ENCODE measurements at regions not wholly inside any gene's neighbourhood (a gene's known extent, or its start where the extent isn't known, plus 50 kb on each side); places are given as distances from the start of the nearest gene placed in this dataset.

GRCh38 chr3:165390166-165390565 lies 194.0 kb upstream of the SLITRK3 start:
- Histone ChIP-seq H3K9ac (ENCODE audit: insufficient read depth in 1 of 2, low read depth in 2 of 2, low read length in 2 of 2) (no peak overlapping the region), H3K27ac (ENCODE audit: extremely low read depth, low read depth, low read length) (no peak overlapping the region), H3K9me3 (replicated peaks; ENCODE audit: control insufficient read depth, insufficient read depth, low read depth, low read length) (peaks cover 2% of the 10 kb centered on the region; the same call in 1 of the 2 replicates), H3K4me1 (replicated peaks in 1 of 2; ENCODE audit: control insufficient read depth in 2 of 2, insufficient read depth in 2 of 2, low read length in 2 of 2) (no peaks in the 10 kb centered on the region), H4K20me1 (replicated peaks; ENCODE audit: control insufficient read depth, insufficient read depth, low read length) (no peaks in the 10 kb centered on the region), H3K4me2 (ENCODE audit: insufficient read depth, low read length) (no peak overlapping the region), H2AFZ (ENCODE audit: low read depth, low read length) (no peak overlapping the region), H3K27me3 (ENCODE audit: control insufficient read depth in 2 of 2, insufficient read depth in 2 of 2, low read length in 2 of 2) (no peaks in the 10 kb centered on the region), H3K36me3 (ENCODE audit: control insufficient read depth, insufficient read depth, low read length) (no peaks in the 10 kb centered on the region), H3K4me3 (no peak overlapping the region), H3K9me1 (ENCODE audit: control insufficient read depth, insufficient read depth, low read length) (no peaks in the 10 kb centered on the region), H3K79me2 (ENCODE audit: control insufficient read depth, insufficient read depth, low read length) (no peaks in the 10 kb centered on the region)
- DNase-seq (ENCODE audit: extremely low read depth in 1 of 4, low spot score in 3 of 4): no peak
- CTCF ChIA-PET (ENCODE audit: low intra/inter-chr PET ratio): no interaction called here
- POLR2A ChIA-PET: no interaction called here
- intact Hi-C loops (cut with micrococcal nuclease): no loop called here
- FAIRE-seq: no peak
- BruUV-seq (replicated peaks): no TSS peak
- TF ChIP-seq UBTF (IDR thresholded peaks at IDR 0.05; ENCODE audit: borderline replicate concordance in 1 of 2, low read depth in 2 of 2, low read length in 2 of 2): no peak
- TF ChIP-seq, protein P1, sequence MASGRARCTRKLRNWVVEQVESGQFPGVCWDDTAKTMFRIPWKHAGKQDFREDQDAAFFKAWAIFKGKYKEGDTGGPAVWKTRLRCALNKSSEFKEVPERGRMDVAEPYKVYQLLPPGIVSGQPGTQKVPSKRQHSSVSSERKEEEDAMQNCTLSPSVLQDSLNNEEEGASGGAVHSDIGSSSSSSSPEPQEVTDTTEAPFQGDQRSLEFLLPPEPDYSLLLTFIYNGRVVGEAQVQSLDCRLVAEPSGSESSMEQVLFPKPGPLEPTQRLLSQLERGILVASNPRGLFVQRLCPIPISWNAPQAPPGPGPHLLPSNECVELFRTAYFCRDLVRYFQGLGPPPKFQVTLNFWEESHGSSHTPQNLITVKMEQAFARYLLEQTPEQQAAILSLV (tag; IDR thresholded peaks at IDR 0.05): no peak
- 7% methylated on average over 3 of the region's 3 CpGs for WGBS (ENCODE audit: insufficient coverage, low coverage, missing lambda C conversion rate)
- no peak for ATAC-seq
- in situ Hi-C loops (cut with MboI): no loop called here

- Histone ChIP-seq H3K27ac (ENCODE audit: extremely low read depth, low read depth, low read length) (no peak overlapping the region), H3K4me1 (replicated peaks in 1 of 2; ENCODE audit: control insufficient read depth in 2 of 2, insufficient read depth in 2 of 2, low read length in 2 of 2) (no peaks in the 10 kb centered on the region), H3K36me3 (ENCODE audit: control insufficient read depth, insufficient read depth, low read length) (no peaks in the 10 kb centered on the region), H3K27me3 (ENCODE audit: control insufficient read depth in 2 of 2, insufficient read depth in 2 of 2, low read length in 2 of 2) (no peaks in the 10 kb centered on the region), H3K9me3 (replicated peaks; ENCODE audit: control insufficient read depth, insufficient read depth, low read depth, low read length) (peaks cover 2% of the 10 kb centered on the region; the same call in 1 of the 2 replicates), H3K79me2 (ENCODE audit: control insufficient read depth, insufficient read depth, low read length) (no peaks in the 10 kb centered on the region), H3K4me2 (ENCODE audit: insufficient read depth, low read length) (no peak overlapping the region), H4K20me1 (replicated peaks; ENCODE audit: control insufficient read depth, insufficient read depth, low read length) (no peaks in the 10 kb centered on the region), H3K9me1 (ENCODE audit: control insufficient read depth, insufficient read depth, low read length) (no peaks in the 10 kb centered on the region), H3K4me3 (no peak overlapping the region), H2AFZ (ENCODE audit: low read depth, low read length) (no peak overlapping the region), H3K9ac (ENCODE audit: insufficient read depth in 1 of 2, low read depth in 2 of 2, low read length in 2 of 2) (no peak overlapping the region)
- CTCF ChIA-PET (ENCODE audit: low intra/inter-chr PET ratio): no interaction called here
- DNase-seq (ENCODE audit: extremely low read depth in 1 of 4, low spot score in 3 of 4) (no peak), ATAC-seq (no peak), FAIRE-seq (no peak)
- intact Hi-C loops (cut with micrococcal nuclease): no loop called here
- in situ Hi-C loops (cut with MboI): no loop called here
- POLR2A ChIA-PET: no interaction called here
- BruUV-seq (replicated peaks): no TSS peak
- 1% methylated on average over 5 of the region's 5 CpGs for WGBS (ENCODE audit: insufficient coverage, low coverage, missing lambda C conversion rate)
- TF ChIP-seq STAT5B (CRISPR knock-in tag; IDR thresholded peaks at IDR 0.05) (no peak), ZNF384 (IDR thresholded peaks at IDR 0.05; ENCODE audit: low read depth, low read length) (no peak), CREM (IDR thresholded peaks at IDR 0.05; ENCODE audit: low read depth) (no peak), BCOR (IDR thresholded peaks at IDR 0.05) (no peak), ARID4B (CRISPR knock-in tag; IDR thresholded peaks at IDR 0.05) (no peak), HOXB6 (CRISPR knock-in tag; IDR thresholded peaks at IDR 0.05; ENCODE audit: borderline replicate concordance) (no peak)
Measured at GRCh38 chr3:165389653-165390052, 193.5 kb upstream of the SLITRK3 start.
